Esophagus muscularis mucosa (tissue), 3 donors: ENCODE measurements at regions not wholly inside any gene's neighbourhood (a gene's known extent, or its start where the extent isn't known, plus 50 kb on each side); places are given as distances from the start of the nearest gene placed in this dataset.

Experiments used
- CTCF ChIP-seq, 3 experiments: fragments of 200-600 bp in 2 of 3; fragments of 450-650 bp in 1 of 3; sonication (generic) in 2 of 3; IDR thresholded peaks; one replicate each; pipeline ENCODE4 v1.5.1; 2017 to 2019; ENCODE audit warnings: antibody characterized with exemption in 3 of 3, mild to moderate bottlenecking in 2 of 3, moderate library complexity in 1 of 3
- POLR2A ChIP-seq: fragments of 450-650 bp; IDR thresholded peaks from one replicate; pipeline ENCODE4 v1.6.1; 2017; ENCODE audit warnings: antibody characterized with exemption, moderate library complexity, mild to moderate bottlenecking, low read depth
- POLR2AphosphoS5 ChIP-seq, 2 donors: sonication (generic); formaldehyde crosslinking; IDR thresholded peaks; one replicate each; pipeline ENCODE4 v1.6.1; 2017; ENCODE audit warnings: antibody characterized with exemption in 2 of 2

GRCh38 chr4:170230242-170230641 is 140.5 kb upstream of the AADAT start:
- no peak for TF ChIP-seq CTCF (IDR thresholded peaks at IDR 0.05)
- TF ChIP-seq POLR2AphosphoS5 (IDR thresholded peaks at IDR 0.05) = no peak
- no peak for TF ChIP-seq POLR2A
